HUES64 (cell line): ENCODE measurements at regions not wholly inside any gene's neighbourhood (a gene's known extent, or its start where the extent isn't known, plus 50 kb on each side); places are given as distances from the start of the nearest gene placed in this dataset.

ENCODE experiments used
- H3K27ac ChIP-seq: 2 replicates; pipeline ENCODE4 v1.7.0; 2013; ENCODE audit warnings: low read depth, low read length, inconsistent platforms
- H3K27me3 ChIP-seq: 2 replicates; pipeline ENCODE4 v1.6.1; 2013; ENCODE audit warnings: mild to moderate bottlenecking, low read length; ENCODE audit not compliant: insufficient read depth
- H3K36me3 ChIP-seq: 2 replicates; pipeline ENCODE4 v1.6.1; 2013; ENCODE audit warnings: mild to moderate bottlenecking, low read length; ENCODE audit not compliant: insufficient read depth
- H3K4me1 ChIP-seq: 2 replicates; pipeline ENCODE4 v1.6.1; 2013; ENCODE audit warnings: mild to moderate bottlenecking, low read length, moderate library complexity; ENCODE audit not compliant: insufficient read depth
- H3K4me3 ChIP-seq: 2 replicates; pipeline ENCODE4 v1.5.1; 2013; ENCODE audit warnings: mild to moderate bottlenecking, low read length, moderate library complexity
- H3K9ac ChIP-seq: 2 replicates; pipeline ENCODE4 v1.6.1; 2013; ENCODE audit warnings: mild to moderate bottlenecking, low read depth, low read length
- H3K9me3 ChIP-seq: 2 replicates; pipeline ENCODE4 v1.6.1; 2013; ENCODE audit warnings: low read depth, low read length; ENCODE audit not compliant: insufficient read depth
- WGBS: fragments of 150-250, 120-280 bp; methylation state at CpG from one replicate; pipeline ENCODE4 v1.1.7; 2013; ENCODE audit warnings: missing lambda C conversion rate; 5-methylcytosine and 5-hydroxymethylcytosine counted together

GRCh38 chr13:26456650-26457049 is 100.8 kb upstream of the WASF3 start:
- H3K9me3 ChIP-seq: no peaks in the 10 kb centered on the region
- no peaks in the 10 kb centered on the region for H3K36me3 ChIP-seq
- 100% methylated on average over 1 of the region's 2 CpGs for WGBS
- no peak overlapping the region for H3K4me3 ChIP-seq
- H3K4me1 ChIP-seq: no peaks in the 10 kb centered on the region
- no peak overlapping the region for H3K27ac ChIP-seq
- H3K9ac ChIP-seq: no peak overlapping the region
- H3K27me3 ChIP-seq: no peaks in the 10 kb centered on the region

GRCh38 chr13:26457212-26457611 is 100.3 kb upstream of the WASF3 start:
- no peaks in the 10 kb centered on the region for H3K4me1 ChIP-seq
- no peaks in the 10 kb centered on the region for H3K36me3 ChIP-seq
- H3K9me3 ChIP-seq: no peaks in the 10 kb centered on the region
- H3K27me3 ChIP-seq: no peaks in the 10 kb centered on the region
- H3K4me3 ChIP-seq: no peak overlapping the region
- H3K27ac ChIP-seq: no peak overlapping the region
- no peak overlapping the region for H3K9ac ChIP-seq

GRCh38 chr13:26458196-26458749 is 99.2 kb upstream of the WASF3 start:
- Histone ChIP-seq H3K27me3 (no peaks in the 10 kb centered on the region), H3K36me3 (no peaks in the 10 kb centered on the region), H3K27ac (no peak overlapping the region), H3K4me1 (no peaks in the 10 kb centered on the region), H3K9me3 (no peaks in the 10 kb centered on the region), H3K4me3 (no peak overlapping the region), H3K9ac (no peak overlapping the region)
- WGBS: 93% methylated on average over 10 of the region's 10 CpGs

GRCh38 chr13:26459276-26460131 is 98.0 kb upstream of the WASF3 start:
- no peaks in the 10 kb centered on the region for H3K4me1 ChIP-seq
- H3K4me3 ChIP-seq: no peak overlapping the region
- no peak overlapping the region for H3K27ac ChIP-seq
- no peaks in the 10 kb centered on the region for H3K9me3 ChIP-seq
- no peaks in the 10 kb centered on the region for H3K36me3 ChIP-seq
- WGBS: 90% methylated on average over 9 of the region's 9 CpGs
- no peak overlapping the region for H3K9ac ChIP-seq
- no peaks in the 10 kb centered on the region for H3K27me3 ChIP-seq

GRCh38 chr13:26460648-26461047 is 96.8 kb upstream of the WASF3 start:
- no peak overlapping the region for H3K4me3 ChIP-seq
- no peaks in the 10 kb centered on the region for H3K4me1 ChIP-seq
- H3K9me3 ChIP-seq: no peaks in the 10 kb centered on the region
- no peaks in the 10 kb centered on the region for H3K36me3 ChIP-seq
- H3K27me3 ChIP-seq: no peaks in the 10 kb centered on the region
- 90% methylated on average over 6 of the region's 6 CpGs for WGBS
- H3K27ac ChIP-seq: no peak overlapping the region
- H3K9ac ChIP-seq: no peak overlapping the region

- H3K27me3 ChIP-seq: no peaks in the 10 kb centered on the region
- 91% methylated on average over 5 of the region's 6 CpGs for WGBS
- H3K9me3 ChIP-seq: no peaks in the 10 kb centered on the region
- H3K27ac ChIP-seq: no peak overlapping the region
- H3K4me3 ChIP-seq: no peak overlapping the region
- no peaks in the 10 kb centered on the region for H3K4me1 ChIP-seq
- no peak overlapping the region for H3K9ac ChIP-seq
- no peaks in the 10 kb centered on the region for H3K36me3 ChIP-seq
These were observed 94.2 kb upstream of the WASF3 start for GRCh38 chr13:26463296-26463695.

GRCh38 chr13:26463848-26464247 is 93.6 kb upstream of the WASF3 start:
- Histone ChIP-seq H3K9ac (no peak overlapping the region), H3K4me1 (no peaks in the 10 kb centered on the region), H3K27ac (no peak overlapping the region), H3K4me3 (no peak overlapping the region), H3K36me3 (no peaks in the 10 kb centered on the region), H3K27me3 (no peaks in the 10 kb centered on the region), H3K9me3 (no peaks in the 10 kb centered on the region)
- 90% methylated on average over 5 of the region's 5 CpGs for WGBS

- H3K4me3 ChIP-seq: no peak overlapping the region
- H3K36me3 ChIP-seq: no peaks in the 10 kb centered on the region
- H3K27me3 ChIP-seq: no peaks in the 10 kb centered on the region
- 92% methylated on average over 12 of the region's 12 CpGs for WGBS
- H3K4me1 ChIP-seq: no peaks in the 10 kb centered on the region
- no peaks in the 10 kb centered on the region for H3K9me3 ChIP-seq
- no peak overlapping the region for H3K9ac ChIP-seq
- H3K27ac ChIP-seq: no peak overlapping the region
These were observed 92.0 kb upstream of the WASF3 start for GRCh38 chr13:26465514-26465913.

- H3K9ac ChIP-seq: no peak overlapping the region
- no peaks in the 10 kb centered on the region for H3K27me3 ChIP-seq
- no peaks in the 10 kb centered on the region for H3K4me1 ChIP-seq
- H3K9me3 ChIP-seq: no peaks in the 10 kb centered on the region
- H3K27ac ChIP-seq: no peak overlapping the region
- H3K4me3 ChIP-seq: no peak overlapping the region
- no peaks in the 10 kb centered on the region for H3K36me3 ChIP-seq
These were observed 91.5 kb upstream of the WASF3 start for GRCh38 chr13:26465954-26466353.

- H3K27me3 ChIP-seq: no peaks in the 10 kb centered on the region
- H3K36me3 ChIP-seq: no peaks in the 10 kb centered on the region
- 82% methylated on average over 6 of the region's 6 CpGs for WGBS
- H3K4me1 ChIP-seq: no peaks in the 10 kb centered on the region
- no peak overlapping the region for H3K27ac ChIP-seq
- H3K9me3 ChIP-seq: no peaks in the 10 kb centered on the region
- no peak overlapping the region for H3K4me3 ChIP-seq
- H3K9ac ChIP-seq: no peak overlapping the region
These were observed 89.2 kb upstream of the WASF3 start for GRCh38 chr13:26468265-26468801.

- WGBS: 92% methylated on average over 4 of the region's 4 CpGs
- Histone ChIP-seq H3K27me3 (no peaks in the 10 kb centered on the region), H3K9ac (no peak overlapping the region), H3K9me3 (no peaks in the 10 kb centered on the region), H3K36me3 (no peaks in the 10 kb centered on the region), H3K27ac (no peak overlapping the region), H3K4me1 (no peaks in the 10 kb centered on the region), H3K4me3 (no peak overlapping the region)
These were observed 87.9 kb upstream of the WASF3 start for GRCh38 chr13:26469602-26470001.
